ENCODE measurements at regions not wholly inside any gene's neighbourhood (a gene's known extent, or its start where the extent isn't known, plus 50 kb on each side); places are given as distances from the start of the nearest gene placed in this dataset.

GRCh38 chr6:106790149-106790770 is 160.9 kb downstream of the QRSL1 start:
- BruUV-seq (replicated peaks): no TSS peak
- Histone ChIP-seq H3K36me3 (ENCODE audit: control insufficient read depth in 2 of 2, insufficient read depth in 2 of 2, low read length in 1 of 2) (no peaks in the 10 kb centered on the region), H3K4me2 (ENCODE audit: control insufficient read depth, insufficient read depth) (no peak overlapping the region), H3K27ac (ENCODE audit: control insufficient read depth, insufficient read depth) (no peak overlapping the region), H4K20me1 (ENCODE audit: control insufficient read depth, insufficient read depth) (no peaks in the 10 kb centered on the region), H3K4me1 (ENCODE audit: control insufficient read depth, insufficient read depth, low read length) (no peaks in the 10 kb centered on the region), H3K9me3 (replicated peaks; ENCODE audit: control insufficient read depth, insufficient read depth, low read length) (no peaks in the 10 kb centered on the region), H3K79me2 (ENCODE audit: control insufficient read depth, insufficient read depth, low read length) (no peaks in the 10 kb centered on the region), H3K9ac (ENCODE audit: control insufficient read depth, insufficient read depth, low read length) (no peak overlapping the region), H2AFZ (ENCODE audit: control insufficient read depth, low read depth, low read length) (no peak overlapping the region), H3K27me3 (replicated peaks in 1 of 2; ENCODE audit: control insufficient read depth in 2 of 2, insufficient read depth in 2 of 2, low read length in 1 of 2) (no peaks in the 10 kb centered on the region), H3K4me3 (no peak overlapping the region)
- no peak for FAIRE-seq
- 72% methylated on average over 8 of the region's 8 CpGs for WGBS (ENCODE audit: insufficient coverage, insufficient replicate concordance, low lambda C conversion rate, missing lambda C conversion rate)
- no peak; the same call in 2 of the 3 replicates for ATAC-seq
- POLR2A ChIA-PET: no interaction called here
- DNase-seq (ENCODE audit: low read depth, low spot score): no peak
- SMC1A ChIA-PET (ENCODE audit: uncharacterized antibody, unreplicated experiment): no interaction called here
- RAD21 ChIA-PET (ENCODE audit: unreplicated experiment): no interaction called here
- CTCF ChIA-PET: no interaction called here
- intact Hi-C loops (cut with micrococcal nuclease; ENCODE audit: unreplicated experiment) (no loop called here), in situ Hi-C loops (cut with MboI) (no loop called here)
- TF ChIP-seq FOXM1 (IDR thresholded peaks at IDR 0.05; ENCODE audit: low read depth, low read length) (no peak), TARDBP (IDR thresholded peaks at IDR 0.05; ENCODE audit: borderline replicate concordance) (no peak), LARP7 (IDR thresholded peaks at IDR 0.05) (no peak), YBX1 (IDR thresholded peaks at IDR 0.05) (no peak), HDAC2 (IDR thresholded peaks at IDR 0.05) (no peak), STAT3 (IDR thresholded peaks at IDR 0.05; ENCODE audit: low read depth, low read length) (no peak), MTA3 (IDR thresholded peaks at IDR 0.05; ENCODE audit: borderline replicate concordance, low read length) (no peak), E2F8 (IDR thresholded peaks at IDR 0.05; ENCODE audit: low read depth, partially characterized antibody) (no peak), BMI1 (IDR thresholded peaks at IDR 0.05; ENCODE audit: borderline replicate concordance) (no peak), ZBTB11 (CRISPR knock-in tag; IDR thresholded peaks at IDR 0.05) (no peak), MXI1 (IDR thresholded peaks at IDR 0.05; ENCODE audit: low read depth, low read length) (no peak), TCF3 (IDR thresholded peaks at IDR 0.05; ENCODE audit: borderline replicate concordance, insufficient read depth, low read depth, low read length) (no peak), IRF5 (IDR thresholded peaks at IDR 0.05; ENCODE audit: borderline replicate concordance) (no peak), NBN (IDR thresholded peaks at IDR 0.05) (no peak), PRDM15 (CRISPR knock-in tag; IDR thresholded peaks at IDR 0.05) (no peak)
